ENCODE measurements at regions not wholly inside any gene's neighbourhood (a gene's known extent, or its start where the extent isn't known, plus 50 kb on each side); places are given as distances from the start of the nearest gene placed in this dataset.

- TF ChIP-seq ZNF274 (IDR thresholded peaks at IDR 0.05; ENCODE audit: low read depth, low read length), result no peak
- TF ChIP-seq YY1 (IDR thresholded peaks at IDR 0.05; ENCODE audit: insufficient read depth, insufficient read length), result no peak
- no peak for TF ChIP-seq SUZ12 (IDR thresholded peaks at IDR 0.05; ENCODE audit: extremely low read depth, insufficient read depth, insufficient read length)
Measured at GRCh38 chr7:131655447-131655846, 99.0 kb upstream of the PODXL start.

All from NT2/D1 (cell line).